Hepatocyte (in vitro differentiated cells): ENCODE measurements at regions not wholly inside any gene's neighbourhood (a gene's known extent, or its start where the extent isn't known, plus 50 kb on each side); places are given as distances from the start of the nearest gene placed in this dataset.

ENCODE experiments used
- EZH2phosphoT487 ChIP-seq: fragments of 200-600 bp; sonication (generic); IDR thresholded peaks from one replicate; pipeline ENCODE4 v1.6.1; 2018; ENCODE audit warnings: antibody characterized with exemption, mild to moderate bottlenecking, low read depth, moderate library complexity; ENCODE audit not compliant: unreplicated experiment, severe bottlenecking
- TF ChIP-seq, protein P1 (sequence below): fragments of 200-600 bp; sonication (generic); IDR thresholded peaks from 2 replicates; pipeline ENCODE4 v1.5.1; 2016; ENCODE audit warnings: antibody characterized with exemption, mild to moderate bottlenecking; ENCODE audit not compliant: poor library complexity

GRCh38 chr1:221122501-221122900, 243.3 kb downstream of the HLX start:
- TF ChIP-seq, protein P1, sequence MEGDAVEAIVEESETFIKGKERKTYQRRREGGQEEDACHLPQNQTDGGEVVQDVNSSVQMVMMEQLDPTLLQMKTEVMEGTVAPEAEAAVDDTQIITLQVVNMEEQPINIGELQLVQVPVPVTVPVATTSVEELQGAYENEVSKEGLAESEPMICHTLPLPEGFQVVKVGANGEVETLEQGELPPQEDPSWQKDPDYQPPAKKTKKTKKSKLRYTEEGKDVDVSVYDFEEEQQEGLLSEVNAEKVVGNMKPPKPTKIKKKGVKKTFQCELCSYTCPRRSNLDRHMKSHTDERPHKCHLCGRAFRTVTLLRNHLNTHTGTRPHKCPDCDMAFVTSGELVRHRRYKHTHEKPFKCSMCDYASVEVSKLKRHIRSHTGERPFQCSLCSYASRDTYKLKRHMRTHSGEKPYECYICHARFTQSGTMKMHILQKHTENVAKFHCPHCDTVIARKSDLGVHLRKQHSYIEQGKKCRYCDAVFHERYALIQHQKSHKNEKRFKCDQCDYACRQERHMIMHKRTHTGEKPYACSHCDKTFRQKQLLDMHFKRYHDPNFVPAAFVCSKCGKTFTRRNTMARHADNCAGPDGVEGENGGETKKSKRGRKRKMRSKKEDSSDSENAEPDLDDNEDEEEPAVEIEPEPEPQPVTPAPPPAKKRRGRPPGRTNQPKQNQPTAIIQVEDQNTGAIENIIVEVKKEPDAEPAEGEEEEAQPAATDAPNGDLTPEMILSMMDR: no peak
- TF ChIP-seq EZH2phosphoT487: no peak
